GM12878 (cell line): ENCODE measurements at regions not wholly inside any gene's neighbourhood (a gene's known extent, or its start where the extent isn't known, plus 50 kb on each side); places are given as distances from the start of the nearest gene placed in this dataset.

Experiments used
- BHLHE40 ChIP-seq, 2 experiments: fragments of 450-650 bp in 1 of 2; IDR thresholded peaks; 2 replicates each; pipeline ENCODE4 v1.6.1; 2011 to 2017; ENCODE audit warnings: low read depth in 2 of 2, borderline replicate concordance in 1 of 2, improper control_type of control experiment in 1 of 2, low read length in 1 of 2, mild to moderate bottlenecking in 1 of 2
- CREB1 ChIP-seq: IDR thresholded peaks from 2 replicates; pipeline ENCODE4 v1.6.1; 2012; ENCODE audit warnings: low read depth, mild to moderate bottlenecking, inconsistent platforms
- EGR1 ChIP-seq, 2 experiments: IDR thresholded peaks; 1 replicate in 1 of 2; 2 replicates in 1 of 2; pipeline ENCODE4 v1.6.1; 2011 to 2012; ENCODE audit warnings: low read depth in 2 of 2, low read length in 2 of 2, borderline replicate concordance in 1 of 2, mild to moderate bottlenecking in 1 of 2, moderate library complexity in 1 of 2
- HDAC2 ChIP-seq: fragments of 200-600 bp; sonication (generic); IDR thresholded peaks from 2 replicates; pipeline ENCODE4 v1.6.1; 2017
- POLR2A ChIP-seq: IDR thresholded peaks from 2 replicates; pipeline ENCODE4 v1.6.1; 2011; ENCODE audit warnings: low read depth, mild to moderate bottlenecking, low read length
- RAD21 ChIP-seq: IDR thresholded peaks from 2 replicates; pipeline ENCODE4 v1.6.1; 2011; ENCODE audit warnings: mild to moderate bottlenecking, low read depth, low read length, moderate library complexity; ENCODE audit not compliant: insufficient read depth
- YY1 ChIP-seq: IDR thresholded peaks from 2 replicates; pipeline ENCODE4 v1.6.1; 2011; ENCODE audit warnings: low read depth, mild to moderate bottlenecking, low read length
- ZNF24 ChIP-seq: fragments of 450-650 bp; IDR thresholded peaks from 2 replicates; pipeline ENCODE4 v1.6.1; 2017; ENCODE audit warnings: antibody characterized with exemption, mild to moderate bottlenecking
- TF ChIP-seq, protein P1 (sequence below), 3 experiments: IDR thresholded peaks in 2 of 3; conservative IDR thresholded peaks in 1 of 3; 2 replicates each; pipeline ENCODE4 v1.5.1; 2011; ENCODE audit warnings: low read depth in 3 of 3, low read length in 3 of 3, mild to moderate bottlenecking in 3 of 3, control low read depth in 2 of 3, moderate library complexity in 2 of 3, inconsistent platforms in 1 of 3, mixed read lengths in 1 of 3; ENCODE audit not compliant: control insufficient read depth in 2 of 3, insufficient read depth in 1 of 3; ENCODE audit errors: extremely low read depth in 1 of 3
- TF ChIP-seq, protein P2 (sequence below): IDR thresholded peaks from 2 replicates; pipeline ENCODE4 v1.6.1; 2011; ENCODE audit warnings: low read depth, low read length, improper control_type of control experiment, borderline replicate concordance
- TF ChIP-seq, protein P3 (sequence below): IDR thresholded peaks from 2 replicates; pipeline ENCODE4 v1.6.1; 2012; ENCODE audit warnings: low read depth, low read length, improper control_type of control experiment
- TF ChIP-seq, protein P4 (sequence below): fragments of 450-650 bp; IDR thresholded peaks from 2 replicates; pipeline ENCODE4 v1.6.1; 2017; ENCODE audit warnings: mild to moderate bottlenecking
- TF ChIP-seq, protein P5 (sequence below): IDR thresholded peaks from 2 replicates; pipeline ENCODE4 v1.6.1; 2011; ENCODE audit warnings: mild to moderate bottlenecking, low read depth, low read length, moderate library complexity; ENCODE audit not compliant: insufficient replicate concordance

DNA sequence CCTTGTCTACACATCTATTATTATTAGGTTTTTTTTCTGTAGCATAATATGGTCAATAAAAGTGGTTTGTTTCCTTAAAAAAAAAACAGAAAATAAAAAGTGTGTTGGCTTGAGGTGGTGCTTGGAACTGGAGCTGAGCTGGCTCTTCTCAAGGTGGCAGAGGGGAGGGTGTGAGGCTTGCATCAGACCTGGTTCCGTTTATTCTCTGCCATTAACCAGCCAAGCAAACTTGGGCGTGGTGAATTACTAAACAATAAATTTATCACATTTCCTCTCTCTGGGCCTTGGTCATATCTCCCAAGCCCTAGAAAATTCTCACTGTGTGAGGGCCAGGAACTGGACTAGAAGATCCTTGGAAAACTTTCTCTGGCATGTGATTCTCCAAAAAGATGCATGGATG is 427.5 kb upstream of the MKI67 start:
- TF ChIP-seq, protein P1, sequence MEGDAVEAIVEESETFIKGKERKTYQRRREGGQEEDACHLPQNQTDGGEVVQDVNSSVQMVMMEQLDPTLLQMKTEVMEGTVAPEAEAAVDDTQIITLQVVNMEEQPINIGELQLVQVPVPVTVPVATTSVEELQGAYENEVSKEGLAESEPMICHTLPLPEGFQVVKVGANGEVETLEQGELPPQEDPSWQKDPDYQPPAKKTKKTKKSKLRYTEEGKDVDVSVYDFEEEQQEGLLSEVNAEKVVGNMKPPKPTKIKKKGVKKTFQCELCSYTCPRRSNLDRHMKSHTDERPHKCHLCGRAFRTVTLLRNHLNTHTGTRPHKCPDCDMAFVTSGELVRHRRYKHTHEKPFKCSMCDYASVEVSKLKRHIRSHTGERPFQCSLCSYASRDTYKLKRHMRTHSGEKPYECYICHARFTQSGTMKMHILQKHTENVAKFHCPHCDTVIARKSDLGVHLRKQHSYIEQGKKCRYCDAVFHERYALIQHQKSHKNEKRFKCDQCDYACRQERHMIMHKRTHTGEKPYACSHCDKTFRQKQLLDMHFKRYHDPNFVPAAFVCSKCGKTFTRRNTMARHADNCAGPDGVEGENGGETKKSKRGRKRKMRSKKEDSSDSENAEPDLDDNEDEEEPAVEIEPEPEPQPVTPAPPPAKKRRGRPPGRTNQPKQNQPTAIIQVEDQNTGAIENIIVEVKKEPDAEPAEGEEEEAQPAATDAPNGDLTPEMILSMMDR (IDR thresholded peaks at IDR 0.05 in 2 of 3, conservative IDR thresholded peaks at IDR 0.05 in 1 of 3; ENCODE audit: control insufficient read depth in 2 of 3, extremely low read depth in 1 of 3, insufficient read depth in 1 of 3, low read depth in 3 of 3, low read length in 3 of 3), result no peak
- TF ChIP-seq BHLHE40 (IDR thresholded peaks at IDR 0.05; ENCODE audit: borderline replicate concordance in 1 of 2, low read depth in 2 of 2, low read length in 1 of 2), result no peak
- no peak for TF ChIP-seq RAD21
- no peak for TF ChIP-seq YY1
- no peak for TF ChIP-seq ZNF24
- TF ChIP-seq EGR1 (IDR thresholded peaks at IDR 0.05; ENCODE audit: borderline replicate concordance in 1 of 2, low read depth in 2 of 2, low read length in 2 of 2), result no peak
- TF ChIP-seq, protein P2, sequence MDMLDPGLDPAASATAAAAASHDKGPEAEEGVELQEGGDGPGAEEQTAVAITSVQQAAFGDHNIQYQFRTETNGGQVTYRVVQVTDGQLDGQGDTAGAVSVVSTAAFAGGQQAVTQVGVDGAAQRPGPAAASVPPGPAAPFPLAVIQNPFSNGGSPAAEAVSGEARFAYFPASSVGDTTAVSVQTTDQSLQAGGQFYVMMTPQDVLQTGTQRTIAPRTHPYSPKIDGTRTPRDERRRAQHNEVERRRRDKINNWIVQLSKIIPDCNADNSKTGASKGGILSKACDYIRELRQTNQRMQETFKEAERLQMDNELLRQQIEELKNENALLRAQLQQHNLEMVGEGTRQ, result no peak
- TF ChIP-seq, protein P3, sequence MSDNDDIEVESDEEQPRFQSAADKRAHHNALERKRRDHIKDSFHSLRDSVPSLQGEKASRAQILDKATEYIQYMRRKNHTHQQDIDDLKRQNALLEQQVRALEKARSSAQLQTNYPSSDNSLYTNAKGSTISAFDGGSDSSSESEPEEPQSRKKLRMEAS, result no peak
- no peak for TF ChIP-seq POLR2A
- TF ChIP-seq CREB1, result no peak
- TF ChIP-seq, protein P4, sequence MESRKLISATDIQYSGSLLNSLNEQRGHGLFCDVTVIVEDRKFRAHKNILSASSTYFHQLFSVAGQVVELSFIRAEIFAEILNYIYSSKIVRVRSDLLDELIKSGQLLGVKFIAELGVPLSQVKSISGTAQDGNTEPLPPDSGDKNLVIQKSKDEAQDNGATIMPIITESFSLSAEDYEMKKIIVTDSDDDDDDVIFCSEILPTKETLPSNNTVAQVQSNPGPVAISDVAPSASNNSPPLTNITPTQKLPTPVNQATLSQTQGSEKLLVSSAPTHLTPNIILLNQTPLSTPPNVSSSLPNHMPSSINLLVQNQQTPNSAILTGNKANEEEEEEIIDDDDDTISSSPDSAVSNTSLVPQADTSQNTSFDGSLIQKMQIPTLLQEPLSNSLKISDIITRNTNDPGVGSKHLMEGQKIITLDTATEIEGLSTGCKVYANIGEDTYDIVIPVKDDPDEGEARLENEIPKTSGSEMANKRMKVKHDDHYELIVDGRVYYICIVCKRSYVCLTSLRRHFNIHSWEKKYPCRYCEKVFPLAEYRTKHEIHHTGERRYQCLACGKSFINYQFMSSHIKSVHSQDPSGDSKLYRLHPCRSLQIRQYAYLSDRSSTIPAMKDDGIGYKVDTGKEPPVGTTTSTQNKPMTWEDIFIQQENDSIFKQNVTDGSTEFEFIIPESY, result no peak
- TF ChIP-seq HDAC2, result no peak
- TF ChIP-seq, protein P5, sequence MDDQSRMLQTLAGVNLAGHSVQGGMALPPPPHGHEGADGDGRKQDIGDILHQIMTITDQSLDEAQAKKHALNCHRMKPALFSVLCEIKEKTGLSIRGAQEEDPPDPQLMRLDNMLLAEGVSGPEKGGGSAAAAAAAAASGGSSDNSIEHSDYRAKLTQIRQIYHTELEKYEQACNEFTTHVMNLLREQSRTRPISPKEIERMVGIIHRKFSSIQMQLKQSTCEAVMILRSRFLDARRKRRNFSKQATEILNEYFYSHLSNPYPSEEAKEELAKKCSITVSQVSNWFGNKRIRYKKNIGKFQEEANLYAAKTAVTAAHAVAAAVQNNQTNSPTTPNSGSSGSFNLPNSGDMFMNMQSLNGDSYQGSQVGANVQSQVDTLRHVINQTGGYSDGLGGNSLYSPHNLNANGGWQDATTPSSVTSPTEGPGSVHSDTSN, result no peak
